ENCODE measurements at regions not wholly inside any gene's neighbourhood (a gene's known extent, or its start where the extent isn't known, plus 50 kb on each side); places are given as distances from the start of the nearest gene placed in this dataset.
A peak's percentile ranks its signal among the peaks of the same experiment; 100 is the strongest.

DNA sequence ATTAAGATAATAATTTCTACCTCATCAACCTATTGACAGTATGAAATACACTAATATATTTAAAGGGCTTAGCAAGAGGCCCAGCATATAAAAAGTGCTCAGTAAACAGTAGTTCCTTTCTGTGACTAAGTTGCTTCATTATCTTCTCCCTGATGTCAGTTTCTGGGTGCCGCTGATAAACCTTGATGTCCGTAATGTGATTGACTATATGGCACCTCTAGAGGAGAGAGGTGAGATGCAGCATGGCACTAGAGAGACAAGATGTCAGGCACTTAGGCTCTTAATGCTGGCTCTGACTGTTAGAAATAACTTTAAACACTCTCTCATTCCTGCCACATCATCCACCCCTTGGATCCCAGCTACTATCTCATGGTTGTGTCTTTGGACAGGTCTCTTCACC is 455.9 kb upstream of the KLF4 start:
- no peak for DNase-seq

DNA sequence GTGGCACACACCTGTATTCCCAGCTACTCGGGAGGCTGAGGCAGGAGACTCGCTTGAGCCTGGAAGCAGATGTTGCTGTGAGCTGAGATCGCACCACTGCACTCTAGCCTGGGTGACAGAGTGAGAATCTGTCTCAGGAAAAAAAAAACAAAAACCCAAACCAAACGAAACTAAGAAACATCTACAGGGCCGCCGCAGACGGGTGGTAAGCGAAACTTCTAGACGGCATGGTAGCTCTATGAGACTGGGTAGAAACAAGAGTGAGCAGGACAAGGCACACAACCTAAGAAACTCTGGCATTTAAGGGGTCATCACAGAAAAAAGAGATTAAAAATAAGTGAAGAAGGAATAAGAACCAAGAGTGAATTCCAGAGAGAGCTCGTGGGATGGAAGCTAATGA is 454.8 kb upstream of the KLF4 start:
- no peak for DNase-seq

DNA sequence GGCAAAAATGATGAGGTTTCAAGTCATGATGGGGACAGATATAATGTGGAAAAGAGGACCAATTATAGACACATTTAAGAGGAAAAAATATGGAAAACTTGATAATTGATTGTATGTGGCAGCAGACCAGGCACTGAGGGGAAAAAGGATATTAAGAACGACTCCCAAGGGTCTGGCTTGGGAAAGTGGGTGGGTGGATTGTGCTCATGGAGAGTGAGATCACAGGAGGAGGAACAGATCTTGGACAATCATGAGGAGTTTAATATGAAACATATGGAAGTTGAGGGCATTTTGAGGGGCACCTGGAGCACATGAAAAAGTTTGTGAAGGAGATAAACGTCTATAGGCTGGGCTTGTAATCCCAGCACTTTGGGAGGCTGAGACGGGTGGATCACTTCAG is 454.3 kb upstream of the KLF4 start:
- DNase-seq: no peak

DNA sequence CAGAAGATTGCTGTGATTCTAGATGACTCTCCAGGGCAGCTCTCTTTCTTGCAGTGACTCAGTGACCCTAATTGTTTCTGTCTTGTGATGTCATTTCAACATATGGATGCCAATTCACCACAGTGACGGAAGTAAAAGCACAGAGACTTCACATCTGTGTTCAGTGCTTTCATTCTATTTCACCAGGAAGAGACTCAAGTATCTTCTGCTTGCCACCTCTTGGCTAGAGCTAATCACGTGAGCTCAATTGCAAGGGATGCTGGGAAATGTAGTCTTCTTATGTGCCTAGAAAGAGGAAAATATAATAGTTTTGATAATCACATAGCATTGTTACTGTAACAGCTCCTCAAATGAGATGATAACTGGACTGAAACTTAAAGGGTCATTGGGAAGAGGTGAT is 453.3 kb upstream of the KLF4 start:
- DNase-seq: no peak

DNA sequence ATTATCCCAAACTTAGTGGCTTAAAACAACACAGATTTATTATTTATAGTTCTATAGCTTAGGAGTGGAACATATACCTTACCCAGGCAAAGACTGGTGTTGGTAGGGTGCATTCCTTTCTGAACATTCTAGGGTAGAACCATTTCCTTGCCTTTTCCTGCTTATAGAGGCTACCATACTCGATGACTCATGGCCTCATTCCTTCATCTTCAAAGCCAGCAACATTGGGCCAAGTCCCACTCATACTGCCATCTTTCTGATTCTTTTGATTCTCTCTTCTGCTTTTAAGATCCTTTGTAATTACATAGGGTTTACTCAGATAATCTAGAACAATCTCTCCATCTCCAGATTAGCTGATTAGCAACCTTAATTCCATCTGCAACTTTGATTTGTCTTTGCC is 452.7 kb upstream of the KLF4 start:
- no peak for DNase-seq

DNA sequence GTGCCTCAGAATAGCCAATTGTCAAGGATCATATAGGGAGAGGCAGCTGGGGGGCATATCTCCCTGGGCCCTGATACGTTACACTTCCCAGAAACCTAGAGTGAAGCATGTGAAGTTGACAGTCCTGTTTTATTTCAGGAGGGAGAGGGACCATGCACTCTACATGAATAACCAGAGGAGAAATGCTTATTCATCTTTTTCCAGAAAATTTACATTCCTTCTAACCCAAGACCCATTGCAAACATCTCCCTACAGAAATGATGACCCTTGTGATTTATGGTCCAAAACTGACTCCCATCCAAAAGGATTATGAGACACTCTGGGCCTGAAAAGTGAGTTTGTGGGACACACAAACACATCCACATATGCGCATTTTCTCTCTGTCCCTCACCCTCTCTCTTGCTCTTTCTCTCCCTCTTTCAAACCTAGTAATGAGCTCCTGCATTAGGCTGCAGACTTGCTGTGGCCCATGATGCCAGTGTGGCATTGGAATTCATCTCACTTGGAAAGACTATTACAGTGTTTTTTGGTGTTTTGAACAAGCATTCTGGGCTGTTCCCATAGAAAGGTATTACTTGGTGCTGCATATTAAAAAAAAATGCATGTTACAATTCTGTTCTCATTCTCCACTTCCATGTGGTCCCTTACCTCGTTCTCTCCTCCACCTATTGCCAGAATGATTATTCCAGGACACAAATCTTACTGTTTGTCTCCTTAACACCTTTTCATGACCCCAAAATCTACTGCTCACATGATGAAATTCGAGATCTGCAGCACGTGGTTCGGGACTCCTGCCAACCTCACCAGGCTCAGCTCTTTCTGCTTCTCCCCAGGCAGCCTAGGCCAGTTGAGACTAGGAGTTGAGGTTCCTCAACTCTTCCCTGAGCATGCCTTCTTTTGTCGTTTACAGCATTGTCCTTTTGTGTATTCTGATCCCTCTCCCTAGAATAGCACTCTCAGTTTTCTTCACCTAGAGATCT is 451.3 kb upstream of the KLF4 start:
- DNase-seq: no peak

DNA sequence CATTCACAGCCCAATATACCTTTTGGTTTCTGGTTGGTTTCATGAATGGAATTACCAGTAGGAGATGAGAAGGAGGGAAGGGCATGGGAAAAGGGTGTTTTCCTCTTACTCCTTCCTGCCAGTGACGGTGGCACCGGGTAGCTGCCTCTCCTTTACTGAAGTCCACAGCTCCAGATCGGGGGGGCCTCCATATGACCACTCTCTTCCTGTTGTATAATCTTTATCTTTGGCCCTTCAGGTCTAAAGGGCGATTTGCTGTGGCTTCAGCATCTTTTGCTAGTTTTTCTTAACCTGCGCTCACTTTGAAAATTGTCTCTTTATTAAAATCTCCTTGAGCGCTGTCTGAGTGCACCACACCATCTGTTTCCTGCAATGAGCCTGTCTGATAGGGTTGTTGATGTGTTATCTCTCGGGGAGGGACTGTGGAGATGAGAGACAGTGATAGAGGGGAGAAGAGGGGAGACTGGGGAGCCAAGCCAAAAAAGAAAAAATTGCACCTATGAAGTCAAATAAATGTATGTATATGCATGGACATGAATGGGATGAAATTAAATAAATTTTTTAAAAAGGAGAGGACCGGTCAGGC is 449.3 kb upstream of the KLF4 start:
- DNase-seq: no peak

DNA sequence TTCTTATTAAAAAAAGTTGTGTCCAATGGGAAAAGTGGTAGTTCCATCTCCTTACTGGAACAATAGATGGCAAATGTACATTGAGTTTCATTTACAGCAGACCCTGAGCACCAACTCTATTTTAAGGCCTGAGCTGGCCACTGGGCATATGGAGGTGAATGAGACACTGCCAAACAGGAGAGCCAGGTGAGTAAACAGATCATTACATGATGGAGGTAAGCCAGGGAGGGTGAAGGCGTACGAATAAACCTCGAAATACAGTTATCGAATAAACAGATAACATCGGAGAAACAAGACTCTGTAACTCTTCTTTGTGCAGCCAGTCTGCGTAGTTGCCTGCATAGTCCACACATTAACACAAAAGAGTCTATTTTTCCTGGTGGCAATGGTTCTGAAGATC is 446.4 kb upstream of the KLF4 start:
- no peak for DNase-seq

DNA sequence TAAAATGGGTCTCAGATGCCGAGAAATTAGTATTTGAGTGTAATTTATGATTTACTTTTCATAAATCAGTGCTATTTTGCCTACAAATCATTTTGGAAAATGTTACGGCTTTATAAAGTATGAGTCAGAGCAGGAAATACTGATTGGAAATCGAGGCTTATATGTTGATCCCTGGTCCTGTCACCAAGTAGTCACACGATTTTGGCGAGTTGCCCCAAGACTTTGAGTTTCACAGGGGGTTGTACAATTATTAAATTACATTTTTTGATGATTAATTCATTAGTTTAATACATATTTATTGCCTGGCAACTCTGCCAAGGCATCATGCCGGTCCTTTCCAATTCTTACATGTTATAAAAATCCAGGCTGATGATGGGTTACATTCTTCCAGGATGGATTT is 443.9 kb upstream of the KLF4 start:
- DNase-seq: peak; percentile 47

DNA sequence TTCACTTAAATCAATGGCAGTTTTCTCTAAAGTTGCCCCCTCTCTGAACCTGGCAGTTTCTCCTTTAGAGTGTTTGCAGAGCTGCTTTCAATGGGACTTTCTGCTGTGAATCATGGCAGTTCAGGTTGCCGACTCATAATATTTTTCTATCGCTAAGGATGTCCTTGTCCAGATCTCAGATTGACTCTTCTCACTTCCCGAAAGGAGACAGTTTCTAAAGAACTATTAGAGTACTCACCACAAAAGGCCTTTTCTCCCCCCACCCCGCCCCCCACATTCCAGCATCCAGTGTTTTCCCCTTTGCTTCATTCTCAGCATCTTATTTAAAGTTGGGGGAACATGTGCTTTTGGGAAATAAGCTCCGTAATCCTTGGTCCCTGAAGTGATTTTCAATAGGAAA is 443.5 kb upstream of the KLF4 start:
- no peak for DNase-seq

DNA sequence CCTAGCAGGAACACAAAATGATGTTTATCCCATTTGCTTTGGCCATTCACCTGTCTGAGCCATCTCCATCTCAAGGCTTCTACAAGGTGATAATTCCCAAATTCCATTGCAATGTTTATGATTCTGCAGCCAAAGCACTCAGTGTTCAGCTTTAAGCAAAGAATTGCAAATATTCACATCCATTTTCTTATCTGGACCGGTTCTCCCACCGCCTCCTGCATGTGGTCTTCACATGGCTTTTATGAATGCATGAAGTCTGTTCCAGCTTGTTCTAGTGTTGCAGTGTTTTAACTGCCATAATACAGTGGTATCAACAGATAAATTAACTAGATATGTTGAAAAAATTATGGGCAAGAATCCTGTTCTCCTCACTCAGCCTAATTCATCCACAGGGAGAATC is 443.0 kb upstream of the KLF4 start:
- DNase-seq: peak; percentile 54

DNA sequence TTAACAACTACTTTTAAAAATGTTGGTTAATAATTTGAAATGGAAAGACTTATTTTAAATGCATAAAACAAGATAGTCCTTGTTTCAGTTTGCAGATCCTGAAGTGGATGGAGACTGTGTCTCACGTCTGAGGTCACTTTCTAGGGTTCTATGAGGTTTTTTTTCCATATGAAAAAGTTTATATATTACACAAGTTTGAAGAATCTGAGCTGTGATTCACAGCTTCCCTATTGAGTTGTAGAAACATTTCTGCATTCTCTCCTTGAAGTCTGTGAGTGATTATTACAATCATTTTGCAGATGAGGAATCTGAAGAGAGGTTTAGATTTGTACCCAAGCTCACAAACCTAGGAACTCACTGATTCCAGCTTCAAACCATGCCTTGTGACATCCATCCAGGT is 442.5 kb upstream of the KLF4 start:
- DNase-seq: peak; percentile 35

DNA sequence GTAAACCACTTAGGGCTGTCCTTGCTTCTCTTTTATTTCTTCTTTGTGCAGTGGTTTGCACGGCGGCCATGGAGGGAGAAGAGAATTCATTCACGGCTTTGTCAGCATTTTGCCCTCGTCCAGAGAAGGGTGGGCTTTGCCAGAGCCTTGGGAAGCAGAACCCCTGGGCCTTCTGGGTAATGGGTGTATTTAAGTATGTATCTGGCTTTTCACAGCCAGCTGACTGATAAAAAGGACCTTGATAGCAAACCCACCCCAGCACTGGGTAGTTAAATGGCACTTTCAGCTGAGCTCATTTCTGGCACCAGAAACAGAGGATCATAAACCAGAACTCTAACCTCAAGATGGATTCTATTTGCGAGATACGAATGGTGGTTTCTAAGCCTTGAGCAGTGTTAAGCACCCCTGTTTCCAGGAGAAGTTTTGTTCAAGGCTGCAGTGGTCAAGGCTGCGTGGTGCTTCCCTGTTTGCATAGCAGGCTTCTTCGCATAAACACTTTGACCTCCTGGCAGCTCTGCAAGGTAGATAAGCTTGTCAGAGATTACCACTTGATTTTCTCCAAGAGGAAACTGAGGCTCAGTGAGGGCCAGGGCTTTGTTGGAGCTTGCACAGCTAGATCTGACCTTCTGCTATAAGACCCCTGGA is 441.6 kb upstream of the KLF4 start:
- DNase-seq: no peak

DNA sequence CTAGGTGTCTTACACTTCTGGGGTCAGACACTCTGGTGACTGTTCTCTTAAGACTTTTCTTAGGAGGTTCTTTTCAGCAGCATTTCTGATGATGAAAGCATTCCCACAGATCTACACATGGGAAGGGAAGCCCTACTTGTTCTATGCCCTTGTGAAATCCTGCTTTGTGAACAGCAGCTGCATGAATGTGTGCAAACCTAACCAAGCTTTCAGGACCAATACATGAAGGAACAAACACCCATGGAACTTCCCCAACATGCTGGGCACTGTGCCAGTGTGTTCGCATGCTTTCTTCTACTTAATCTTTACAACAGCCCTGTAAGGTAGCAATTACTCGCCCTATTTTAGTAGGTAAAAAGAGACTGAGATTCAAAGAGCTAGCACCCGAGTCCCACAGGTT is 439.9 kb upstream of the KLF4 start:
- peak; percentile 26 for DNase-seq

DNA sequence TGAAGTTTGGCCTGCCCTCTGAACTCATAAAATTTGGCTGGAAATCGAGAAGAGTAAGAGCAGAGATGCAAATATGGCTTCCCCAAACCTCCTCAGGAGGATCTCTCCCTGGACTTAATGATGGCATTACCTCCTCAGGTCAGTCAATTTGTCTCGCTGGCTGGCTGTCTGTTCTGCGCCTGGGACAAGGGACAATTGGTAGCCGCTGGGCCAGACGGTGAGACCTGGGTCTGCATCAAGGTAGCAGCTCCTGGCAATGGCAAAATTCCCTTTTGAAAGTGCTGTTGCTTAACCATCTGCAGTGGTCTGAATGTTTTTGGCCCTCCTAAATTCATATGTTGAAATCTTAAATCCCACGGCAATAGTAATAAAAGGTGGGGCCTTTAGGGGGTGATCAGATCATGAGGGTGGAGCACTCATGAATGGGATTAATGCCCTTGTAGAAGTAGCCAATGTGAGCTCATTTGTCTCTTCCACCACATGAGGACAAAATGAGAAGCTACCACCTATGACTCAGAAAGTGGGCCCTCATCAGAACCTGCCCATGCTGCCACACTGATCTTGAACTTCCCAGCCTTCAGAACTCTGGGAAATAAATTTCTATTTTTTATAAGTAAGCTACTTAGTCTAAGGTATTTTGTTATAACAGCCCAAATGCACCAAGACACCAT is 439.3 kb upstream of the KLF4 start:
- DNase-seq: no peak

DNA sequence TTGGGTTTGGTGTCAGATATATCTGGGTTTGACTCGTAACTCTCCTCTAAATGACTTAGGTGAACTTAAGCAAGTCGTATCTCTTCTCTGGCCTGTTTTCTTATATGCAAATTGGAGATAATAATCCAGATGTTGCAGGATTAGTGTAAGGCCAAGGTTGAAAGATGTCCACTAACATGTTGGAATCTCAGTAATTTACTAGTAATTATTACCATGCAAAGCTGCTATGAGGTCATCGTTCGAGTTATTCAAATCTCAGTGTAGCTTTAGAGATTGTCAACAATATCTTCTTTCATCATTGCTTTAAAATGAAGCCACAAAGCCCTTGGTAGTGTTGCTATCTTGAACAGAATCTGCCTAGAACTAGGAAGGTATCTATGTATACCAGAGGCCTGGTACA is 437.7 kb upstream of the KLF4 start:
- no peak for DNase-seq

DNA sequence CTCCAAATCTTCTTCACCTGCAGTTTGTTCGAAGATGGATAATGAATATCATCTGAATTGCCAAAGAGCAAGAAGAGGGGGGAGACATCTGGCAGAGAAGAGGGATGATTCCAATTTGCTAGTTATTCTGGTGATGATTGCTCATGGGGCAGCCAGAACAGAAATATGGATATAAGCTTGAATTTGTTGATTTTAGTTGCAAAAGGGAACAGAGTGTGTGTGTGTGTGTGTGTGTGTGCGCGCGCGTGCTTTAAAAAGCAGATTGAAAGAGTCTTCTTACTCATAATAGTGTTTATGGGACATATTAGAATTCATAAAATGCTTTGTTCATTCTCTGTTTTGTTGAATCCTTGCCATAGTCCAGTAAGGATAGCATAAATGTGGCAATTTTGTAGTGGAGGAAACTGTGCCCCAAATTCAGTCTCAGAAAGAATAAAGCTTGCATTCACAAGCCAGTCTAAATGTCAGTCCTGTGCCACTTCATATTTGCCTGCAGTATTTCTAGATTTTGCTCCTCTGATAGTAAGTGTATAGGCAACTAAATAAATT is 436.3 kb upstream of the KLF4 start:
- DNase-seq: peak; percentile 28

DNA sequence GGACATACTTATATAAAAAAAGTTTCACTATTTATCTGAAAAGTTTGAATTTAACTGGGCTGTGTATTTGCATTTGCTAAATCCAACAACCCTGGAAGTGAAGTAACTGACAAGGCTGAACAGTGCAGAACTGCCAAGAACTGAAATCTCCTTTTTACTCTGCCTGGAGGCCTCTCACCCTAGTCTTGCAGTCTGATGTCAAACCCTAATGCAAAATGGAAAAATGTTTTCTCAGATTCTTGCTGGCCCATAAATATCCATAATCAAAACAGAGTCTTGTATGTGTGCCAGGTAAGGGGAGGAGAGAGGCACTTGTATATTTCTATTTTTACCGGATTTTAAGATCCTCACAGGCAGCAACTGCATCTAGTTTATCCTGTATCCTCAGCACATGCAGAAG is 432.7 kb upstream of the KLF4 start:
- DNase-seq: peak; percentile 45

DNA sequence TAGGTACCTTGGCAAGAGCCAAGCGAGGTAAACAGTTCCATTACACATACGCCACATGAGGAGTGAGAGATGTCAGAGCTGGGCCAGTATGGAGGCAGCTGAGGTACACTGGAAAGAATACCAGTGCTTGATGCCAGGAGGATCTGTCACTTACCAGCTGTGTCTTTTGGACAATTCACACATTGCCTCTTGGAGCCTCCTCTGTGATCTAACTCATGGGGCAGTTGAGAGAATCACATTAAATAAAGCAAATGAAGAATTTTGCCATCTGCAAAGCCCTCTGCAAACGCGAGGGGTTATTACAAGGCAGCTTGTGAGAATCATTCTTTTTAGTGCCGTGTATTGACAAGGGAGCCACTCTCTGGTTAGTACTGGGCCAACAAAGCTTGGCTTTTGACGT is 429.7 kb upstream of the KLF4 start:
- no peak for DNase-seq

DNA sequence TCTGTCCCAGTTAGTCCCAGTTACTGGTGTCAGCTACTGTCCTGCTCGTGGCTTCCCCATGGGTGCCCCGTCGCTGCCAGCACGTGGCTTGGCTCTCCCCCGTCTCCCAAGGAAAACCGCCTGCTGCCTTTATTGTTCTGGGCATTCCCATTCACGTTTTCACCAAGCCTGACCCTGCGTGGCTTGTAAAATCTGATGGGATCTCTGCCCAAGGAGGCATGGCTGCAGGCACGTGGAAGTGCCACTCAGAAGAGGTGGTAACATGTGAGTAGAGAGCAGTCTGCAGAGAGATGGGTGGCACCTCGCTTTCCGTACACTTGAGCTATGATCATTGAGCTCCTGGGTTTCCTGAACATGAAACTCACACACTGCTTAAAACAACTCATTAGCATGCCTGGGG is 429.2 kb upstream of the KLF4 start:
- no peak for DNase-seq

DNA sequence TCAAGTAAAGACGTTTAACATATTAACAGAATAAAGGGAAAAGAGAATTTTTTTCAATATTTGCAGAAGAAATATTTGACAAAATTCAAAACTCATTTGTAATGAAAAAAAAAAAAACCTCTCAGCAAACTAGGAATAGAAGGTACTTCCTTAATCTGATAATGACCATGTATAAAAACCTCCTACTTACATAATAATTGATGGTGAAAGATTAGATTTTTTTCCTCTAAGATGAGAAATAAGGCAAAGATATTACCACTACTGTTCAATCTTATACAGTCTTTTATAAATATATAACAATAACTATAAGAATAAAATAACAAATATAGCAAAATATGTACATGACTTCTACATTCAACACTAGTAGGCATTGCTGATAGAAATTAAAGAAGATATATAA is 424.6 kb upstream of the KLF4 start:
- no peak for DNase-seq

DNA sequence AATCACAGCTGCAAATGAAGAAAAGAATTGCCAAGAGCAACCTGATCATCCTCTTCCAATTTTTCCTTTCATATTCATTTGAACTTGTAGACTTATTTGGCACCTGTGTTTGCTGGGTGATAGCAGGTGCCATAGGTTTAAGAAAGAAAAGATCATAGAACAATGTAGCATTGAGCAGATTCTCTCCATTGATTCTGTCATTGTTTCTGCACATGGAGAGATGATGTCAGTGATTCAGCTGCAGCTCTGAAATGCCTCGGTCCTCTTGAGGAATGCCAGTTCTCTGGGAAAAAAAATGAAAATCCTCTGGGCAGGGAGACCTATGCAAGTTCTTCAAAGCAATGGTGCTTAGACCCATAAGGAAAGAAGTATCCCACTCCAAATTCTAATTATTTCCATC is 418.1 kb upstream of the KLF4 start:
- DNase-seq: peak; percentile 64

DNA sequence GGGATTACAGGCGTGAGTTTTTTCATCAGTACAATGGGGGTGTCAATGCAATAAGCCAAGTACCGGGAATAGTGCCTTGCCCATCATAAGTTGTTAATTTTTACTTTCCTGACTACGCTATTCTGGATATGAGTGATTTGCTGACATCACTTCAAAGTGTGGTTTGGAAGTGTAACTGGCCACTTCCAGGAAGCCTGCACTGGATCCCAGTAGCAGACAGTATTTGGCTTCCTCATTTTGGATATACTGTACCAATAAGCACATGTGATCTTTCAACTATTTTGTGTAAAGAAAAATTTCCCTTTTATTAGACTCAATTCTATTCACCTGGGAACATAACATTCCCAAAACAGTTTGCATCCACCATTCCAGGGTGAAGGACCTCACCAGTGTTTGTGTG is 417.7 kb upstream of the KLF4 start:
- peak; percentile 25 for DNase-seq
